ENCODE measurements at regions not wholly inside any gene's neighbourhood (a gene's known extent, or its start where the extent isn't known, plus 50 kb on each side); places are given as distances from the start of the nearest gene placed in this dataset.
A peak's percentile ranks its signal among the peaks of the same experiment; 100 is the strongest.
"Not testable (repeated sequence)": the region's sequence is repeated elsewhere in the genome, so short reads cannot be mapped to it uniquely, and the experiment has no call there.

DNA sequence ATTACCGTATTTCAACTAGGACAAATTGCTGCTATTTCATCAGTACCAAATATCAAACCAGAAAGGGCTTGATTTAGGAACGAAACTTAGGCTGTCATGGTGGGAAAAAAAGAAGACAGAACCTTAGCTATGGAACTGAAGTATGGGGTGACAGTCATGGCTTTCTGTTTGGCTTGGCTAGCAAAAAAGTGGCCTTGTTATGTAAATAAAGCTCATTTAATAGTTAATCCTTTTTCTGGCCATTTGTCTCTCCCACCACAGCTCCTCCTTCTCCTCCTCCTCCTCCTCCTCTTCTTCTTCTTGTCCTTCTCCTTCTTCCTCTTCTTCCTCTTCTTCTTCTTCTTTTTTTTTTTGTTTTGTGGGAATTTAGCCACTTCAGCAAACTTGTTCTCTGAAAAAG is 434.7 kb upstream of the NDST4 start:
- DNase-seq, result no peak

DNA sequence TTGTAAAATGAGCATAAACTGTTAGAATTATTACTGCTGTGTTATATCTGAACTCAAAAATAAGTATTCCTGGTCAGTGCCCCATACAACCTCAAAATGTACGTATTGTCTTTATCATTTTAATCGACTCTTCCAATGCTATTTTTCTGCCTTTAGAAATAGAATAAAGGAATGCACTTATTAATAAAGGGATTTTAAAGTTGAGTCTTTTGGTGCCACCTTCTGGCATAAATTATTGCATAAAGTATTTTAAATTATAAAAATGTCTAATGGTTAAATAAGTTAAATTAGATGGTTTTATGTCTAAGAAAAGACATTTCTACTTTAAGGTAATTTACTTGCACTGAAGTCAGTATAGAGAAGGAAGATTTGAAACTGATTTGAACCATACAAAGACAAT is 424.0 kb upstream of the NDST4 start:
- no peak for DNase-seq

DNA sequence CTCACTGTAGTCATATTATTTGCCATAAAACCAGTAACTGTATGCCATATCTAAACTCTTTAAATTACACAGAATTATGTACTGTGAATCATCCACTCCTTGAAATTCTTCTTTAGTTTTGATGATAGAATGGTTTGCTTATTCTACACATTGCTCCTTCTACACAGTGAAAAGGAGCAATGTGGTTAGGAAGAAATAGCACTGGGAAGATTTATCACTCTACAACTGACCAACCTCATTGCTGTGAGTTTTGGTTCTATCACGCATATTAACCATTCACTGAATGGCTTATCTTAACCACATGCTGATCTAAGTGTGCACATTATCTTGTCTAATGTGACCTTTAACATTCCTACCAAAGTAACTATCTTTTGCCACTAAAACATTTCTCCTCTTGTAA is 415.7 kb upstream of the NDST4 start:
- DNase-seq, result no peak

DNA sequence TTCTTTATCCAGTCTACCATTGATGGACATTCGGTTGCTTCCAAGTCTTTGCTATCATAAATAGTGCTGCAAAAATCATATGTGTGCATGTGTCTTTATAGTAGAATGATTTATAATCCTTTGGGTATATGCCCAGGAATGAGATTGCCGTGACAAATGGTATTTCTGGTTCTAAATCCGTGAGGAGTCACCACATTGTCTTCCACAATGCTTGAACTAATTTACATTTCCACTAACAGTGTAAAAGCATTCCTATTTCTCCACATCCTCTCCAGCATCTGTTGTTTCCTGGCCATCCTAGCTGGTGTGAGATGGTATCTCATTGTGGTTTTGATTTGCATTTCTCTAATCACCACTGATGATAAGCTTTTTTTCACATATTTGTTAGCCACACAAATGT is 406.1 kb upstream of the NDST4 start:
- DNase-seq, result not testable (repeated sequence)

DNA sequence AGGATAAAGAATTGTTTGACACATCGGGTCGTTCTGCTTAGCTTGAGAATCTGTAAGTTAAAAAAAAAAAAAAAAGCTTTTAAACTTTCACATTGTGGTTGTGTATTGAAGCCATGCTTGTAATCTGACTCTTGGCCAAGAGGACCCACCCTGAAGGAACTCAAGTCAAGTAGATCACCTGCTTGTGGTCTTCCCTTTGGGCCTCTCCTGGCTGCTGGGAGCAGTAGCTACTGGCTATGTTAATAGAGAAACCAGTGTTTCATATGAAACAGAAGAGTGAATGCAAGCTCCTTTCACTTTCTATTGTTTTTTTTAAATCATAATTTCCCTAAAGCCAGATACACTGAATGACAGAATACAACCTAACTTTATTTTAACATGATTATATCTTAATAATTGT is 402.4 kb upstream of the NDST4 start:
- peak in 1 of 2 experiments; percentile 12 for DNase-seq

DNA sequence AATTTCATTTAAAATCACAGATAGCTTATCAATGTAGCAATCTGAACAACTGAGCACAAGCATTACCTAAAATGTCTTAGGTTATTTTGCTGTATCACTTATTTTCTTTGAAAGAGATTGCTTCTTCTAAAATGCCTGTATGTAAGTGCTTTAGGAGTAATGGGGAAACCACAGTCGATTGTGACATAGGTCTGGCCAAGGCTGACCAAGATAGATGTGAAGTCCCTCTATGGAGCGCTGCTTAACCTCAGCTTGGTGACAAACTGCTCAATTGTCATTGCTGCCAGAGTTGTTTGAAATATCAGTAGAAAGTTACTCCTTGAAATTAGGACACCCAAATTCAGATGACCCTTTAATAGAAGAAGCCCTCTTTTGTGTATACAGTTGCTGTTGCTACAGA is 401.9 kb upstream of the NDST4 start:
- DNase-seq, result no peak

DNA sequence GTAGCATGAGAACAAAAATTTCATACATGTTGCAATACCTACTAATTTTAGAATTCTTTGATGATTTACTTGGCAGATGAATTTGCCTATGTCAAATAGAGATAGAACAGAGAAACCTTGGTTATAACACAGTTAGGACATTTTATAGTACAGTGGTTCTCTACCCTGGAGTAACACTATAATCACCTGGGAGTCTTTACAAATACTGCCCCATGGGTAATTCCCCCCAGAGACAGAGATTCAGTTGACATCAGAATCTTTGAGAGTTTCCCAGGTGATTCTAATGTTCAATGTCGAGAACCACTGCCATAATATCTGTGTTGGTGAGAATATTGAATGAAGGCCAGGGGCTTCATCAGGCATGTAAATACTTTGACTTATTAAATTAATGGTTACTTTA is 401.3 kb upstream of the NDST4 start:
- no peak for DNase-seq

DNA sequence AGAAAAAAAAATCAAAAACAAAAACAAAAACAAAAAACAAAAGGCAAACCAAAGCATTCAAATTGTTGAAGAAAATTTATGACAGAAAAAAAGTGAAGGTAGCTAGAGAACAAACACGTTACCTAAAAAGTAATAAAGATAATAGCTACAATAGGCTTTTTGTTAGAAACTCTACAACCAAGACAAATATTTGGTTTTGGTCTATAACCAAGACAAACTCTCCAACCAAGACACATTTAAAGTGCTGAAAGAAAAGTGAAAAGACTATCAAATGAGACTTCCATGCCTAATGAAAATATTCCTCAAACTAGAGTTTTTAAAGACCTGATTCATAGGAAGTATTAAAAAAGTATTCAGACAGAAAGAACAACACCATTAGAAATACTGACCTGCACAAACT is 391.9 kb upstream of the NDST4 start:
- DNase-seq, result no peak

DNA sequence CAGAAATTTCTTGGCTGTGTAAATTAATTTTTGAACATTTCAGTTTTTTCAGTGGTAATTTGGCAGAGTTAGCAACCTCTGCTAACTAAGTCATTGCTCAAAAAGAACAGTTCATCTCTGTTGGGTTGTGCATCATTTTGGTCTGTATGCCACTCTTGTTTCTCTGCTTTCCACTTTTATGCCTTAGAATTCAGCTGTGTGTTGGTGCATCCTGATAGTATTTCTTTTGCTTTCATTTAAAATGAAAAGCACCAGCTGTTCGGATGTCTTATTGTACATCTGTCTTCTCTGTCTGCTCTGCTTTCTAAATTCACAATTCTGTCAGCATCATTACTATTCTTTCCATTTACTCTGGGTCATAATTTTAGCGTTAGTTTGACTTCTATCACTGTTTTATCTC is 388.2 kb upstream of the NDST4 start:
- DNase-seq, result no peak

DNA sequence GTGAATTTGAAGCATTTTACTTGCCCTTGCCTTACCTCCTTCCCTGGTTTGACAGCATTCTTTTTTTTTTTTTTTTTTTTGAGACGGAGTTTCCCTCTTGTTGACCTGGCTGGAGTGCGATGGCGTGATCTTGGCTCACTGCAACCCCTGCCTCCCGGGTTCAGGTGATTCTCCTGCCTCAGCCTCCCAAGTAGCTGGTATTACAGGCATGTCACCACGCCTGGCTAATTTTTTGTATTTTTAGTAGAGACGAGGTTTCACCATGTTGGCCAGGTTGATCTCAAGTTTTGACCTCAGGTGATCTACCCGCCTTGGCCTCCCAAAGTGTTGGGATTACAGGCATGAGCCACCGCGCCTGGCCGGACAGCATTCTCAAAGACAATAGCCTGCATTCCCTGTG is 380.4 kb upstream of the NDST4 start:
- not testable (repeated sequence) for DNase-seq

DNA sequence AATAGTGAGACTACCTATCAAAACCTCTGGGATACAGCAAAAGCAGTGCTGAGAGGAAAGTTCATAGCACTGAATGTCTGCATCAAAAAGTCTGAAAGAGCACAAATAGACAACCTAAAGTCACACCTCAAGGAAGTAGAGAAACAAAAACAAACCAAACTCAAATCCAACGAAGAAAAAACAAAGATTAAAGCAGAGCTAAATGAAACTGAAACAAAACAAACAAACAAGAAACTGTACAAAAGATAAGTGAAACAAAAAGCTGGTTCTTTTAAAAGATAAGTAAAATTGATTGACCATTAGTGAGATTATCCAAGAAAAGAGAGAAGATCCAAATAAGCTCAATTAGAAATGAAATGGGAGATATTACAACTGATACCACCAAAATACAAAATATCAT is 378.3 kb upstream of the NDST4 start:
- DNase-seq, result no peak

DNA sequence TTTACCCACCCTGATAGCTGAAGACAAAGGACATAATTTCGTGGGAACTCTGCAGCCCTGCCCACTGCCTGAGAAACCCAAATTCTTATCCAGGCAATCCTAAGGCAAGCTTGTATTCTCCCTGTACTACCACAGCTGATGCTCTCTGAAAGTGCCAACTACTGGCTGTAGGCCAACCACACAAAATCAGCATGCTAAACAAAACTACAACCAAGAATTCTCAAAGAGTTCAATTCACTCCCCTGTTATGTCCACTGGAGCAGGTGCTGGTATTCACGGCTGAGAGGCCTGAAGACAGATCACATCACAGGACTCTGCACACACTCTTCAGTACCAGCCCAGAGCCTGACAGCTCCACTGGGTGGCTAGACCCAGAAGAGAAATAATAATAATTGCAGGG is 375.9 kb upstream of the NDST4 start:
- DNase-seq, result no peak

DNA sequence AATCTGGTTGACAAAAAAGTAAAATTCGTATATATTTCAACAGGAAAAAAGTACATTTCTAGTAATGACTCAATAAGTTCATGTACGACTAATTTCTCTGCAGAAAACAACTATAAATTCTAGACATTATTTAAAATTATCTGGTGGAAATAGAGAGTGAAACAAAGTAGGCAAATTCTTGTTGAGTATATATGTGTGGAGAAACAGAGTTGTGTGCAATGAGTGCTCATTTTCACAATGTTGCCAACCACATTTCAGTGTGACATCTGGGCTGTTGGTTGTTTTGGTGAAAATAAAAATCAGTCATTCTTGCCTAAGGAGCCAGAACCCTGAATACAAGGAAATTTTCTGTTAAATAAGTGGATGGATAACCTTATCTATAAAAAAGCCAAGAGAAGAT is 372.0 kb upstream of the NDST4 start:
- no peak for DNase-seq

DNA sequence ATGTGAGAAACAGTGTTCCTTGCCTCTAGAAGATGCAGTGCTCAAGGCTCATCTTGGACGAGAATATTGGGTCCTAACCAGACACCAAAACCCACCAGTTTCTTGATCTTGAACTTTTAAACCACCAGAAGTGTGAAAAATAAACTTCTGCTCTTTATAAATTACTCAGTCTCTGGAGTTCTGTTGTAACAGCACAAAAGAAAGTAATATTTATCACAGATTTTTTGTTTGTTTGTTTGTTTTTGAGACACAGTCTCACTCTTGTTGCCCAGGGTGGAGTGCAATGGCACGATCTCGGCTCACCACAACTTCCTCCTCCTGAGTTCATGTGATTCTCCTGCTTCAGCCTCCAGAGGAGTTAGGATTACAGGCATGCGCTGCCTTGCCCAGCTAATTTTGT is 371.1 kb upstream of the NDST4 start:
- DNase-seq, result no peak

DNA sequence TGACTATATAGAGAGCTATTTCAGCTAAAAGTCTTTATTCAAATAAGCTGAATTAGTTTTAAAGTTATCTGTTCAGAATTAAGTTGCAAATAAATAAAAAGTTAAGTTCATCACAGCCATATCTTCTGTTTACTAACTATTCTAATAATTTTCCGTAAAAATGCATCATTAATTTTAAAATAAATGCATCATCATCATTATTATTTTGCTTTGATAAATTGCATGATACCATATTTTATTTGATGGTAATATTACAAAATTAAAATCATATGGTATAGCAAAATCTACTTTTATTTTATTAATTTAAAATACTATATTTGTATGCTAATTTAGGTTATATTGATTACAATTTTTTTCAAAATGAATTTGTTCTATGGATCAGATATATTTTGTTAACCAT is 357.3 kb upstream of the NDST4 start:
- no peak for DNase-seq

DNA sequence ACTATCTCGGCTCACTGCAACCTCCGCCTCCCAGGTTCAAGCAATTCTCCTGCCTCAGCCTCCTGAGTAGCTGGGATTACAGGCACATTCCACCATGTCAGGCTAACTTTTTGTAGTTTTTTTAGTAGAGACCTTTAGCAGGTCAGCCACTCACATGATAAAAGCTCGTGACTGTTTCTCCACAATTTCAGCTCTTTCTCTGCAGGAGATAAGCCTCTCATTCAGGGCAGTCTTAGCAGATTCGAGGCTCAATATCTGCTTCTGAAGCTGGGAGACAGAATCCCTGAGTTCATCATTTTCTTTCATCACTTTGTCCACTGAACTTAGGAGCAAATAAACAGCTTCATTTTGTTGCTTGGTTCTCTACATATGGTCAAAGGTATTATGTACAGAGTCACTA is 345.9 kb upstream of the NDST4 start:
- not testable (repeated sequence) for DNase-seq

DNA sequence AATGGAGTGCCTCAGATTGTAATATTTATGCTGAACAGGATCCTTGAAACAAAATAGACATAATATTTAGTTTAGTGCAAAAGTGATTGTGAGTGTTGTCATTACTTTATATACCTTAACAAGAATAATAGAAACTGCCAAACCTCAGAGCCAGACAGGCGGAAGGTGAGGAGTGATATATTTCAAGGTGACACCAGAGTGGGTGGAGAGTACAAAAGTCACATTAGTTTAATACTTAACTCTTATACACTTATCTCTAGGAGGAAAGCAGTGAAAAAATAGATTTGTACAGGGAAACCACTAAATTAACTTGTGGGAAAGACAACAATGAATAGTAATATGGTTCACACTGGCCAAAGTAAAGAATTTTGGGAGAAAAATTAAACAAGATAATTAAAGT is 342.8 kb upstream of the NDST4 start:
- DNase-seq, result no peak

DNA sequence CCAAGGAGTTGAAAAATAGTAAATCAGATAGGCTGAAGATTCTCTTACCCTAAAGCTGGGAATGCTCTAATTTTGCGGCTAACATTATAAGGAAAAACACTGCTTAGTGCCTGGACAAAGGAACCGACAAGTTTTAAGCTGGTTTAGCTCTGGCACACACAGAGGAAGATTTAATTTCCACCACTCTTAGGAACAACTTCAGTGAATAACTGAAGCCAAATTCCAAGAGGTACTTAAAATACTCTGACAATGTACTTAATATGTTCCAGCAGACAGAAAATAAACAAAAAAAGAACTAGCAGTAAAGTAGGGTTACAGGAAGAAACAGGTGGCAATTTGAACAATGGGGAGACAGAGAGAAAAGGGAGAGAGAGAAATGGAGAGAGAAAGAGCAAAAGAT is 340.8 kb upstream of the NDST4 start:
- no peak for DNase-seq

DNA sequence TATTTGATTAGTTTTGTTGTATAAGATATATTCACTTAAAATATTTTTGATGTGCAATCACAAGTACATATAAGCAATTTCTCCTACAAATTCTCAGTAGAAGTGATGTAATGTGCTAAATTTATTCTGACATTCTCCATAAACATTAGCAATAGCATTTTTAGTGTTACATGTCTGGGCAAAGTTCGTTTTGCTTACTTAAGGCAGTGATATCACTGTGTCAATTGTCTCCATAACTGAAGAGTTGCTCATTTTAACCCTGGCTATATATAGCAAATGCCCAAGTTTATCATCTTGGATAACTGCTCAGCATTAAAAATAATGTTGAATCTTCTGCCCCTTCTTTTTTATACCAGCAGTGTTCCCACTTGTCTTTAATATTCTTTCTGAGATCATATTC is 340.0 kb upstream of the NDST4 start:
- DNase-seq, result no peak

DNA sequence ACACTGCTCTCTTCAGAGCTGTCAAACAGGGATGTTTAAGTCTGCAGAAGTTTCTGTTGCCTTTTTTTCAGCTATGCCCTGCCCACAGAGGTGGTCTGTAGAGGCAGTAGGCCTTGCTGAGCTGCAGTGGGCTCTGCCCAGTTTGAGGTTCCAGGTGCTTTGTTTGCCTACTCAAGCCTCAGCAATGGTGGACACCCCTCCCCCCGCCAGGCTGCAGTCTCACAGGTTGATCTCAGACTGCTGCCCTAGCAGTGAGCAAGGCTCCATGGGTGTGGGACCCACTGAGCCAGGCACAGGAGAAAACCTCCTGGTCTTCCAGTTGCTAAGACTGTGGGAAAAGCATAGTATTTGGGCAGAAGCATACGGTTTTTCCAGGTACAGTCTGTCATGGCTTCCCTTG is 338.8 kb upstream of the NDST4 start:
- not testable (repeated sequence) for DNase-seq

DNA sequence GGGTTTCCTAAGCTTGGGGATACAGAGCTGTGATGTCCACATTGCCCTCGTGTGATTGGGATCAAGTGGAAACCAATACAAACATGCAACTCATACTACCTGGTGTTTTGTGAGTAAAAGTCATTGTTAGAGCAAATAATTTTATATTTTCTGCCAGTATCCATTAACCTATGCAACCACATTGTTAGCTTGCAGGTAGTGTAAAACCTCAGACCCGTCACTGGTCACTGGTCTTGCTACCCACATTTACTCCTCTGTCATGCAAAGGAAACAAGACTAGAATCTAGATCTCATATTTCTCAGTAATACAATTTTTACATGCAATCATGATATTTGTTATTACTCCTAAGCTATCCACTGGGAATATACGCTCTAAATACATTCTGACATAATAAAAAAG is 324.3 kb upstream of the NDST4 start:
- DNase-seq, result no peak

DNA sequence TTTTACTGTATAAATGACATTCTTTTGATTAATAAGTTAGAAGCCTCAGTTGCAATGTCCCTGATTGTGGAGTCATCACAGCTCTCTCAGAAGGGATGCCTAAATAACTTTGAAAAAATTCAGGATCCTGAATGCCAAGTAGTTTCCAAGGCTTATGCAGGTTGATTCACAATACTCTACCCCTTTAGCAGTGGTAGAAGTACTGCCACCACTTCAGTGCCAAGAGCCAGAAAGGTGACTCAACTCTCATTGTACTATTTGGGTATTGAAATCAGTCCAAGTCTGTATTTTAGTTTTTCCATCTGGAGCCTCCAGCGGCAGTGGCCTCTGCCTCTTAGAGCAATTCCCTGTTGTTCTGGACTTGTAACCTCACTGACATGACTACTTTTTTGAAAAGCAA is 320.1 kb upstream of the NDST4 start:
- DNase-seq, result no peak

DNA sequence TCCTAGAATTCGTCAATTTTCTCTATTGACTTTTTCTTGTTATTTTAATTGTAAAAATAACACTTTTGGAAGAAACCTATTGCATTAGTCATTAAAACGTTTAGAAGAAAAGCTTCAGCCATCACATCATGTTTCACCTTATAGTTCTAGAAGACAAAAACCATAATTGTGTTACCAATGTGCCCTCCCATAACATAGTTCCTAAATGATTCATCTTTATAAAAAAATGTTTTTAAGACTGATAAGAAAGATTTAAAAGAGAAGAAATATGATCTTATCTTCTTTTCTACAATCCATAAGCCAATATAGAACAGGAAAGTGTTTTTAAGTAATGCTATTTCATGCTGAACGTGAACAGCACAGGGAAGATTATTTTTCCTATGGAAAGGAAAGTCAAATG is 316.6 kb upstream of the NDST4 start:
- no peak for DNase-seq

DNA sequence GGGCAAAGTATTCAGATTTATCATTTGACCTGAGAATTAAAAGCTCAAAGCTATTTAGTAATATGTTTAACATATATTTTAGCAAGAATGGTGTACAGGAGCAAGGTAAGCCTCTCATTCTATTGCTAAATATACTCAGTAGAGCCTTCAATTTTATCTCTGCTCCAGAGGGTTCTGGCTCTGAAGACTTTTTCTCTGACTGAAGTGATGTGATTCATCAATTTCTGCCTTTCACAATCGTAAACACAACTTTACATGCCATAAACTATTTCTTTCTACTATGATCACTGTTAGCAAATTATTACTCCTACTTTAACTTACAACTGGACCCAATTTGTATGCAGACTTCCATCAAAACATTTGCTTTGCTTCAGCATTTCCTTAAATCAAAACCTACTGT is 315.0 kb upstream of the NDST4 start:
- no peak for DNase-seq

DNA sequence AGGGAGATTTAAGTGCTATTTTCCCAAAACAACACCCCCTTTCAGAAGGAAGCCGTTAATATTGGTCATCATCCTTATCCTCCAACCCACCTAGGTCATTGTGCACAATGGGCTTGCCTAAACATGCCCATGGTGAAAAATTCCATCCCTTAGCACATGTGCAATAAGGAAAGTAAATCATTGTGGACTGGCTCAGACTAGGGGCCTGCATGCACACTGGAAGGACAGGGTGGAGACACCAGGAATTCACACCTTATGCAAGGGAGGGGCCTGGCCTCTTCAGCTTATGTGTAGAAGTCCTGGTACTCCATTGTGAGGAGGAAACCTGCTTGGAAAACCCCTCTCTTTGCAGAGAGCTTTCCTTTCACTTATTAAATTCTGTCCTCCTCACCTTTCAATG is 311.4 kb upstream of the NDST4 start:
- DNase-seq, result no peak

DNA sequence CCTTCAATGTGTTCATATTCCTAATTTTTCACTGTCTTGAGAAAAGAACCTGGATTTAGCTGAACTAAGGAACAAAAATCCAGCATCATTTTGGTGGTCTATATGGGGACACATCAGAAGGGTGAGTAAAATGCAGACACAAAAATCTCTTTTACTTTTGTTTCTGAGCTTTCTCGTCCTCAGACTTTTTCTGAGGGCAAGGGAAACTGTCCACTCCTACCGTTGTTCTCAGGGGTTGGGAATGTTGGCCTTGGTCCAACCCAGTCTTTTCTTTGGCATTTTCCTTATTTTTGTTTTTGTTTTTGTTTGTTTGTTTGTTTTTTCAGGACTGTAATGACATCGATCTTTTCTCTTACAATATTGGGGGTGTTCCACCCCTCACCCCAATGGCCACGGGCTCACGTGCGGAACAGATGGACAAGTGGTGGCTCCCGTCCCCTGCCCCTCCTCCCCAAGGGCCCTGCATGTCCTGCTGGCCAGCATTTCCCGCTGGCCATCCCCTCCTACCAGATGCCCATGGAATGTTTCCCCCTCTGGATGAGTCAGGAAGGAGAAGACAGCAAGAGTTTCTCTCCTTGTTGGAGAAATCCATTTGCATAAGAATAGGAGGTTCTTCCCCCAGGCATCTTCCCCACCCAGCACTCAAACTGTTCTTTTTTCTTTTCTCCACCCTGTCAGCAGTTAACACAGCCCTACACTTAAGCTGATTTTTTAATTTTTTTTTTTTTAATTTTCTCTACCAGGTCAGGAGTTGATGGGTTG is 305.4 kb upstream of the NDST4 start:
- DNase-seq, result no peak

All from NCI-H187 (cell line).